ENCODE measurements at regions not wholly inside any gene's neighbourhood (a gene's known extent, or its start where the extent isn't known, plus 50 kb on each side); places are given as distances from the start of the nearest gene placed in this dataset.

GRCh38 chr5:100306000-100306399, 229.2 kb upstream of the FAM174A start:
- TF ChIP-seq YY1 (IDR thresholded peaks at IDR 0.05; ENCODE audit: insufficient read depth, insufficient read length) (no peak), ZNF274 (IDR thresholded peaks at IDR 0.05; ENCODE audit: low read depth, low read length) (no peak)
